Left ventricle myocardium inferior (tissue), 1 donor: ENCODE measurements at regions not wholly inside any gene's neighbourhood (a gene's known extent, or its start where the extent isn't known, plus 50 kb on each side); places are given as distances from the start of the nearest gene placed in this dataset.

Experiments
- DNase-seq: peaks from one replicate; pipeline ENCODE4 v3.0.0-alpha.2; 2020
- H3K27ac ChIP-seq: fragments of 200-600 bp; replicated peaks from 2 replicates; pipeline ENCODE4 v1.8.0; 2021
- H3K27me3 ChIP-seq: fragments of 200-600 bp; 2 replicates; pipeline ENCODE4 v1.8.0; 2021; ENCODE audit warnings: low read depth
- H3K36me3 ChIP-seq: fragments of 200-600 bp; 2 replicates; pipeline ENCODE4 v1.8.0; 2021
- H3K4me1 ChIP-seq: fragments of 200-600 bp; 2 replicates; pipeline ENCODE4 v1.8.0; 2021
- H3K4me3 ChIP-seq: fragments of 200-600 bp; 2 replicates; pipeline ENCODE4 v1.8.0; 2021; ENCODE audit warnings: mild to moderate bottlenecking, moderate library complexity
- H3K9me3 ChIP-seq: fragments of 200-600 bp; replicated peaks from 2 replicates; pipeline ENCODE4 v1.8.0; 2021
- CTCF ChIP-seq: fragments of 200-600 bp; IDR thresholded peaks from 2 replicates; pipeline ENCODE4 v1.8.0; 2021; ENCODE audit warnings: antibody characterized with exemption, mild to moderate bottlenecking, borderline replicate concordance
- intact Hi-C: fragments of 100-400 bp; cut with micrococcal nuclease; formaldehyde crosslinking; loops from one replicate; pipeline ENCODE4 v1.11.0; 2022
- donor health status: DM: no; HTN: yes; CAD: no; lungs with severe emphysema.

- no peak for DNase-seq
- Histone ChIP-seq H3K4me1 (no peaks in the 10 kb centered on the region), H3K9me3 (peaks cover 29% of the 10 kb centered on the region), H3K27me3 (no peaks in the 10 kb centered on the region), H3K4me3 (no peak overlapping the region), H3K36me3 (no peaks in the 10 kb centered on the region), H3K27ac (no peak overlapping the region)
- no peak for TF ChIP-seq CTCF
- intact Hi-C loops, result no loop called here
Observed at GRCh38 chr5:101520417-101520816, 617.3 kb upstream of the ST8SIA4 start.

- Histone ChIP-seq H3K4me3 (no peak overlapping the region), H3K4me1 (no peaks in the 10 kb centered on the region), H3K27me3 (no peaks in the 10 kb centered on the region), H3K9me3 (peaks cover 35% of the 10 kb centered on the region), H3K27ac (no peak overlapping the region), H3K36me3 (no peaks in the 10 kb centered on the region)
- DNase-seq, result no peak
- no peak for TF ChIP-seq CTCF
- intact Hi-C loops, result no loop called here
Observed at GRCh38 chr5:101517795-101518194, 614.7 kb upstream of the ST8SIA4 start.

GRCh38 chr5:101515721-101516120 lies 612.6 kb upstream of the ST8SIA4 start:
- Histone ChIP-seq H3K4me3 (no peak overlapping the region), H3K9me3 (peaks cover 43% of the 10 kb centered on the region), H3K4me1 (no peaks in the 10 kb centered on the region), H3K36me3 (no peaks in the 10 kb centered on the region), H3K27ac (no peak overlapping the region), H3K27me3 (no peaks in the 10 kb centered on the region)
- intact Hi-C loops, result no loop called here
- TF ChIP-seq CTCF, result no peak
- DNase-seq, result no peak

- no peak for TF ChIP-seq CTCF
- Histone ChIP-seq H3K9me3 (peaks cover 54% of the 10 kb centered on the region), H3K27ac (no peak overlapping the region), H3K4me3 (no peak overlapping the region), H3K36me3 (no peaks in the 10 kb centered on the region), H3K4me1 (no peaks in the 10 kb centered on the region), H3K27me3 (no peaks in the 10 kb centered on the region)
- DNase-seq, result no peak
- intact Hi-C loops, result no loop called here
Observed at GRCh38 chr5:101505891-101506570, 602.9 kb upstream of the ST8SIA4 start.

- no peak overlapping the region for H3K4me3 ChIP-seq
- no peaks in the 10 kb centered on the region for H3K4me1 ChIP-seq
- no peaks in the 10 kb centered on the region for H3K9me3 ChIP-seq
- no peaks in the 10 kb centered on the region for H3K27me3 ChIP-seq
- no peak for DNase-seq
- no peak overlapping the region for H3K27ac ChIP-seq
- TF ChIP-seq CTCF, result no peak
- H3K36me3 ChIP-seq, result no peaks in the 10 kb centered on the region
- intact Hi-C loops, result no loop called here
Observed at GRCh38 chr5:101482931-101483330, 579.8 kb upstream of the ST8SIA4 start.
